Progenitor cell of endocrine pancreas (in vitro differentiated cells): ENCODE measurements at regions not wholly inside any gene's neighbourhood (a gene's known extent, or its start where the extent isn't known, plus 50 kb on each side); places are given as distances from the start of the nearest gene placed in this dataset.
A peak's percentile ranks its signal among the peaks of the same experiment; 100 is the strongest.
"Not testable (repeated sequence)": the region's sequence is repeated elsewhere in the genome, so short reads cannot be mapped to it uniquely, and the experiment has no call there.

Experiments used
- DNase-seq: peaks from one replicate; pipeline ENCODE4 v3.0.0; 2021; ENCODE audit warnings: low spot score; ENCODE audit not compliant: unreplicated experiment
- H3K27ac Mint-ChIP-seq: 2 replicates; pipeline ENCODE4 v1.8.0; 2021; ENCODE audit warnings: mild to moderate bottlenecking, moderate library complexity, mixed read lengths
- H3K27me3 Mint-ChIP-seq: 2 replicates; pipeline ENCODE4 v1.8.0; 2021; ENCODE audit warnings: mixed read lengths
- H3K36me3 Mint-ChIP-seq: 2 replicates; pipeline ENCODE4 v1.8.0; 2022; ENCODE audit warnings: mixed read lengths; ENCODE audit not compliant: insufficient read depth
- H3K4me1 Mint-ChIP-seq: 2 replicates; pipeline ENCODE4 v1.8.0; 2021; ENCODE audit warnings: low read depth, mixed read lengths
- H3K4me3 Mint-ChIP-seq: 2 replicates; pipeline ENCODE4 v1.8.0; 2021; ENCODE audit warnings: low read depth, mild to moderate bottlenecking, moderate library complexity, mixed read lengths
- H3K9me3 Mint-ChIP-seq: 2 replicates; pipeline ENCODE4 v1.8.0; 2021; ENCODE audit warnings: low read depth, mixed read lengths

DNA sequence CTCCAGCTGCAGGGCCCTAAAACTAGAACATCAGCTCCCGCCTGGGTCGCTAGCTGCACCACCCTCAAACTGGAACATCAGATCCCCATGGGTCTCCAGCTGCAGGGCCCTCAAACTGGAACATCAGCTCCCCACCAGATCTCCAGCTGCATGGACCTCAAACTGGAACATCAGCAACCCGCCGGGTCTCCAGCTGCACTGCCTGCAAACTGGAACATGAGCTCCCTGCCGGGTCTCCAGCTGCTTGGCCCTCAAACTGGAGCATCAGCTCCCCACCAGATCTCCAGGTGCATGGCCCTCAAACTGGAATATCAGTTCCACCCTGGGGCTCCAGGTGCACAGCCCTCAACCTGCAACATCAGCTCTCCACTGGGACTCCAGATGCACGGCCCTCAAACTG, 82.7 kb downstream of the TFRC start:
- not testable (repeated sequence) for DNase-seq, H3K9me3 Mint-ChIP-seq, H3K4me1 Mint-ChIP-seq, H3K36me3 Mint-ChIP-seq, H3K27ac Mint-ChIP-seq, H3K4me3 Mint-ChIP-seq
- H3K27me3 Mint-ChIP-seq = peaks cover 31% of the 10 kb centered on the region

GRCh38 chr3:195996314-195996713, 85.6 kb downstream of the TFRC start:
- DNase-seq, H3K9me3 Mint-ChIP-seq, H3K4me3 Mint-ChIP-seq, H3K4me1 Mint-ChIP-seq, H3K27ac Mint-ChIP-seq, H3K36me3 Mint-ChIP-seq: not testable (repeated sequence)
- H3K27me3 Mint-ChIP-seq = peaks cover 28% of the 10 kb centered on the region

DNA sequence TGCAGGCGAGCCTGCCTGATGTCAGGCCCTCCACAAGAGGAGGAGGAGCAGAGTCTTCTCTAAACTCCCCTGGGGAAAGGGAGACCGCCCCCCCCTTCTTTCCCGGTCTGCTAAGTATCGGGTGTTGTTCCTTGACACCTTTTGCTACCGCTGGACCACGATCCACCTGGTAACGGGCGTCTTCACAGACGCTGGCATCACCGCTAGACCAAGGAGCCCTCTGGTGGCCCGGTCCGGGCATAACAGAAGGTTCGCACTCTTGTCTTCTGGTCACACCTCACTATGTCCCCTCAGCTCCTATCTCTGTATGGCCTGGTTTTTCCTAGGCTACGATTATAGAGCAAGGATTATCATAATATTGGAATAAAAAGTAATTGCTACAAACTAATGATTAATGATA, 86.0 kb upstream of the TNK2 start:
- peaks cover 12% of the 10 kb centered on the region for H3K27me3 Mint-ChIP-seq
- not testable (repeated sequence) for DNase-seq, H3K27ac Mint-ChIP-seq, H3K4me3 Mint-ChIP-seq, H3K4me1 Mint-ChIP-seq, H3K9me3 Mint-ChIP-seq, H3K36me3 Mint-ChIP-seq

GRCh38 chr3:195993671-195994070, 85.3 kb upstream of the TNK2 start:
- not testable (repeated sequence) for H3K9me3 Mint-ChIP-seq, H3K4me3 Mint-ChIP-seq, H3K36me3 Mint-ChIP-seq

DNA sequence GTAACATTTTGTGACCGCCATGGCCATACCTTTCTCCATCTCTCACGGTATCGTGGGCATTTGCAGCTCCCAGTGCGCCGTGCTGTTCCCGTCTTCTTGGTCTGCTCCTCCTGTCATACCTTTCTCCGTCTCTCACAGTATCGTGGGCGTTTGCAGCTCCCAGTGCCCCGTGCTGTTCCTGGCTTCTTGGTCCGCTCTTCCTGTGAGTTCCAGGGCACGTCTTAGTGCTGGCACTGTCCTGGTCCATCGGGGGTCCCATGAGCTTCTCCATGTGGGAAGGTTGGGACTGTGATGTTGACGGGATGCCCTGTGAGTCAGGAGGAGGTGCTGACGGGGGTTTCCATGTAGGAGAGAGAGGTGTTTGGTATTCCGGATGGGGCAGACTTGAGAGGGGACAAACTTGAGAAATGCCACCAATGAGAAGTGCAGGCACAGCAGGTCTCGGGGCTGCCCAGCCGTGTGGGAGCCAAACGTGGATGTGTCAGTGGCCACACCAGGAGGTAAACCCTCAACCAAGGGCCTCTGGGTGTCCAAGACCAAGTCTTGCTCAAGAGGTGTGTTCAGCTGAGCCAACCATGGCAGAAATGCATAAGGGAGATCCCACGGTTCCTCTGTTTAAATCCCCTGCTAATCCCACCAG, 84.7 kb upstream of the TNK2 start:
- H3K4me1 Mint-ChIP-seq, DNase-seq, H3K36me3 Mint-ChIP-seq, H3K27ac Mint-ChIP-seq, H3K9me3 Mint-ChIP-seq: not testable (repeated sequence)
- H3K27me3 Mint-ChIP-seq = peaks cover 12% of the 10 kb centered on the region
- peak overlapping the region; percentile 1 for H3K4me3 Mint-ChIP-seq

More at GRCh38 chr3:195993671-195994070, 85.3 kb upstream of the TNK2 start:
- H3K27ac Mint-ChIP-seq, H3K4me1 Mint-ChIP-seq, DNase-seq: not testable (repeated sequence)
- H3K27me3 Mint-ChIP-seq = peaks cover 12% of the 10 kb centered on the region

DNA sequence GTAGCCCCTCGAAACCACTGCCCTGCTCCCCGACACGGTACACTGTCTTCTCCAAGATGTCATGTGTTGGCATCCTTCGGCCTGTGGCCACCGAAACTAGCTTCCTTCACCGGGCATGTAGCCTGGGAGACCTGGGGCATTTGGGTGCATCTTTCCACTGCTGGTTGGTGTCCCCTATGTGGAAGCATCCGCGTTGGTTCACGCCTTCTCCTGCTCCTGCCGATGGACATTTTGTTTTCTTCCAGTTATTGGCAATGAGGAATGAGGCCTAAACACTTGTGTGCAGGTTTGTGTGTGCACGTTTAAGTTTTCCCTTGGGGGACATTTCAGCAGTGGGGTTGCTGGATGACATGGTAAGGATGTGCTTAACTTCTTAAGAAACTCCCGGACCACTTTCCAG, 83.6 kb upstream of the TNK2 start:
- H3K4me1 Mint-ChIP-seq, H3K27me3 Mint-ChIP-seq, H3K36me3 Mint-ChIP-seq, H3K9me3 Mint-ChIP-seq, H3K4me3 Mint-ChIP-seq, H3K27ac Mint-ChIP-seq, DNase-seq: not testable (repeated sequence)

GRCh38 chr3:195991243-195991642, 82.9 kb upstream of the TNK2 start:
- H3K36me3 Mint-ChIP-seq, H3K4me1 Mint-ChIP-seq, H3K9me3 Mint-ChIP-seq, DNase-seq, H3K27me3 Mint-ChIP-seq, H3K27ac Mint-ChIP-seq: not testable (repeated sequence)
- H3K4me3 Mint-ChIP-seq = peak overlapping the region; percentile 73

- H3K27me3 Mint-ChIP-seq, H3K9me3 Mint-ChIP-seq, DNase-seq, H3K4me1 Mint-ChIP-seq, H3K36me3 Mint-ChIP-seq: not testable (repeated sequence)
- peak overlapping the region; percentile 73 for H3K4me3 Mint-ChIP-seq
- peak overlapping the region; percentile 83 for H3K27ac Mint-ChIP-seq
These were observed 82.5 kb upstream of the TNK2 start for GRCh38 chr3:195990841-195991174.

DNA sequence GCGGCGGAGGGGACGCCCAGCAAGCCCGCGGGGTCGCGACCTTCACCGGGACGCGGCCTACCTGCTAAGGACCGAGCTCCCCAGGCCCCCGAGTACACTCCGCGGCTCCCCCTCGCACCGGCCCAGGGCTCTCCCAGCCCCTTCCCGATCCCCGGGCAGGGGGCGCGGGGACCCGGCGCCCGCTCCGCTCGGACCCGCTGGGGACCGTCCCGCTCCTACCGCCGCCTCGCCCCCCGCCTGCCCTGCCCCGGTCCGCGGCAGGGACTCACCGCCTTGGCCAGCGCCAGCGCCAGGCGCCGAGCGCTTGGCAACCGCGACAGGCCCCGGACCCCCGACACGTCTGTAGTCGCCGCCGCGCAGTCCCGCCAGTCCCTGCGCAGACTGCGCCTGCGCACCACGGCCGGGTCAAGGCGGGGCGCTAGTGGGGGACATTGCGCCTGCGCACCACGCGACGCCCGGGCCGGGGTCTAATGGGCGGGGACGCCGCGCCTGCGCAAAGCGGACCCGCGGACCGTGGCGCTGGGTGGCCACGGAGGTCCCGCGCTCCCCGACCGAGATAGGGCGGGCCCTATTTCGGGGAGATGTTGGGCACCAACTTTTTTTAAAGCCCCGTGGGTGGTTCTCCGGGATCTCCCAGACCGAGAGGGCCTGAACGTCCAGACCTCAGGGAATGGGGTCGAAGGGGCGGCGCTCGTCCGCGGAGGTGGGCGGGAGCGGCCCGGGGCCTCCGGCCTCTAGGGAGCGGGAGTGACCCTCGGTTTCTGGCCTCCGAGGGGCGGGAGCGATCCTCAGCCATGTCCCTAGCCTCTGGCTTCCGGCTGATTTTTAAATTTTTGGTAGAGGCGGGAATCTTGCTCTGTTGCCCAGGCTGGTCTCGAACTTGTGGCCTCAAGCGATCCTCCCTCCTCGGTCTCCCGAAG, 81.8 kb upstream of the TNK2 start:
- H3K36me3 Mint-ChIP-seq, H3K9me3 Mint-ChIP-seq, H3K4me1 Mint-ChIP-seq, H3K27me3 Mint-ChIP-seq: not testable (repeated sequence)
- Mint-ChIP-seq H3K4me3 (peak overlapping the region; percentile 73), H3K27ac (peak overlapping the region; percentile 83)
- DNase-seq = peak; percentile 99

DNA sequence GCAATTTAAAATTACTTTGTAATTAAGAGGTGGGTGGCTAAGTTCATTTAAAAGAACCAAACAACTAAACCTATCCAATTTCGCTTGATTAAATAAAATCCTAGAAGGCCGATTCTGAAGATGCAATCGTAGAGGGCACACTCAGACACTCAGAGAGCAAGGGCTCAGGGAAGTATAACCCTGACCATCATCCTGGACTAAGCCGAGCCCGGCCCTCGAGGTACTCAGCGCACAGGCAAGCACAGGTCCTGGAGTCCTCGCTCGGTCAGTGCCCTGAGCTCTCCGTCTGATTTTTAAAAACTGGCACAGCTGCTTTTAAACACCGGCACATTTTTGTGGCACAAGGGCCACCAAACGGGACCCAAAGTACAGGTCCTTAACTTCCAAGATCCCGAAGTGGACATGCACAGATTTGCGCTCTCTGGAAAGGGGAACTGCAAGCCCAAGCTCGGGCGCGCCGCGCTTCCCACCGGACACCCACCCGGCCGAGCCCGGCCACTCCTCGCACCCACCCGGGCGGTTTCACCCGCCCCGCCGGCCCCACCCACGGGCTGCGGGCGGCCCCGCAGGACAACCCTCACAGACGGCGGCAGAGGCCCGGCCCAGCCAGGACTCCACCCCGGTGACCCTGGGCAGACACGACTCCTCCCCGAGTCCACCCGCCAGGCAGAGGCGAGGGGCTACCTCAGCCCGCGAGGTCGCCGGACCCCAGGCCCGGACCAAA, 81.0 kb upstream of the TNK2 start:
- H3K36me3 Mint-ChIP-seq, H3K27ac Mint-ChIP-seq, H3K27me3 Mint-ChIP-seq, H3K9me3 Mint-ChIP-seq, H3K4me1 Mint-ChIP-seq: not testable (repeated sequence)
- peak overlapping the region; percentile 52 for H3K4me3 Mint-ChIP-seq
- DNase-seq = peak; percentile 42

DNA sequence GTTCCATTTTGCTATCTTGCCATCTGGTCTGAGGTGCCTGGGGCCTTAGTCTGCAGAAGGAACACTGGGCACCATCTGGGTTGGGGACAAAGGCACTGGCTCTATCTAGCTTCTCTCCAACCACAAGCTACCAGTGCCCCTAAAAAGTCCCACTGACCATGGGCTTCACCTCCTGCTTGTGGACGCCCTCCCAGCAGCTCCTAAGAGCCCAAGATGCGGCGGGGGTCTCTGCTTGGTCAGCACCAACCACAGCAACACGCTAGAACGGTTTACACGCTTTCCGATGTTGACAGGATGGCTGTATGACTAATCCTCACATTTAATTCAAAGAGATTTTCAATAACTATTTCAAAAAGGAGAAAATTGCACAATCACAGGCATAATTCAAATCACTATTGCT, 80.4 kb upstream of the TNK2 start:
- H3K36me3 Mint-ChIP-seq, H3K27ac Mint-ChIP-seq, H3K9me3 Mint-ChIP-seq, H3K27me3 Mint-ChIP-seq, H3K4me1 Mint-ChIP-seq, DNase-seq: not testable (repeated sequence)
- H3K4me3 Mint-ChIP-seq = peak overlapping the region; percentile 52

DNA sequence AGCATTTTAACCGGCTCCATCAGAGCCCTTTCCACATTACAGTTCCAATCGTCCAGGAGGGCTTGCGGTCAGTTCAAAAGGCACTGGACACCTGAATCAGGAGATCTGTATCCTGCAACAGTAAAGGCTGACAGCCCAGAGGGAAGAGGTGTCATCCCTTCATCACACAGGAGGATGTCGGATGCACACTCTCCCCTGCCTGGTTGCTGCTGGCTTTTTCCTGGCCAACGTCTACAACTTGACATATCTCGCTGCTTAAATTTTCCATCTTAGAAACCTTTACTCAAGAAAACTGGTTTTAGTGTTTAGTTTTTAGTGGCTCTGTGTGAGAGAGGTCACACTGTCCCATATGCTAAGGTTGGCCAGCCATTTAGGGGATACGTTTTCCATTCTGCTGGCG, 78.7 kb upstream of the TNK2 start:
- H3K36me3 Mint-ChIP-seq, H3K4me3 Mint-ChIP-seq, H3K27me3 Mint-ChIP-seq: not testable (repeated sequence)

GRCh38 chr3:195986576-195986975, 78.2 kb upstream of the TNK2 start:
- not testable (repeated sequence) for H3K4me1 Mint-ChIP-seq, H3K4me3 Mint-ChIP-seq, H3K27me3 Mint-ChIP-seq, DNase-seq, H3K27ac Mint-ChIP-seq, H3K9me3 Mint-ChIP-seq, H3K36me3 Mint-ChIP-seq

More for the DNA sequence above, 78.7 kb upstream of the TNK2 start:
- H3K9me3 Mint-ChIP-seq, DNase-seq, H3K4me1 Mint-ChIP-seq, H3K27ac Mint-ChIP-seq: not testable (repeated sequence)
